ENCODE measurements at regions not wholly inside any gene's neighbourhood (a gene's known extent, or its start where the extent isn't known, plus 50 kb on each side); places are given as distances from the start of the nearest gene placed in this dataset.

DNA sequence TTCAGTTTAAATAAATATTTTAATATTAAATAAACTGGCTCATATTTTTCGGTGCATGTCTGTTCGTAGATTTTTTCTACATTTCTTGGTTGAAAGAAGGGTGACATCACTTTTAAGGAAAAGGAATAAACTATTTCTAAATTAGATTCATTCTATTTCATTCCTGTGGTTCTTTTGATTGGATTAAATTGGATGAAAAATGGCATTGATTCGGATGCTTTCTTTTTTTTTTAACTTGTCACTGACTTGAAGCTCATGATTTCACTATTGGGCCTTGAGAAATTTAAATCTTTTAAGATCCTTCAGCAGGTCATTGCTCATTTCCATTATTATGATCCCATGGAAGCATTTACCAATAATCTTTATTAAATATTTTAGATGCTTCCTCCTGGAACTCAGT lies 113.1 kb upstream of the RASSF8 start:
- Histone ChIP-seq H3K27ac (no peak overlapping the region), H3K4me1 (ENCODE audit: insufficient read depth) (no peaks in the 10 kb centered on the region), H3K4me3 (no peak overlapping the region), H3K9me3 (no peaks in the 10 kb centered on the region), H3K36me3 (no peaks in the 10 kb centered on the region), H3K27me3 (no peaks in the 10 kb centered on the region)
- intact Hi-C loops (cut with DNase I): no loop called here
- no peak for DNase-seq
- WGBS, 3 donors: 85 to 86% (median 85%) methylated on average over 3 of the region's 3 CpGs
- TF ChIP-seq POLR2A (IDR thresholded peaks at IDR 0.05) (no peak), EP300 (IDR thresholded peaks at IDR 0.05) (no peak)
- TF ChIP-seq, protein P1, sequence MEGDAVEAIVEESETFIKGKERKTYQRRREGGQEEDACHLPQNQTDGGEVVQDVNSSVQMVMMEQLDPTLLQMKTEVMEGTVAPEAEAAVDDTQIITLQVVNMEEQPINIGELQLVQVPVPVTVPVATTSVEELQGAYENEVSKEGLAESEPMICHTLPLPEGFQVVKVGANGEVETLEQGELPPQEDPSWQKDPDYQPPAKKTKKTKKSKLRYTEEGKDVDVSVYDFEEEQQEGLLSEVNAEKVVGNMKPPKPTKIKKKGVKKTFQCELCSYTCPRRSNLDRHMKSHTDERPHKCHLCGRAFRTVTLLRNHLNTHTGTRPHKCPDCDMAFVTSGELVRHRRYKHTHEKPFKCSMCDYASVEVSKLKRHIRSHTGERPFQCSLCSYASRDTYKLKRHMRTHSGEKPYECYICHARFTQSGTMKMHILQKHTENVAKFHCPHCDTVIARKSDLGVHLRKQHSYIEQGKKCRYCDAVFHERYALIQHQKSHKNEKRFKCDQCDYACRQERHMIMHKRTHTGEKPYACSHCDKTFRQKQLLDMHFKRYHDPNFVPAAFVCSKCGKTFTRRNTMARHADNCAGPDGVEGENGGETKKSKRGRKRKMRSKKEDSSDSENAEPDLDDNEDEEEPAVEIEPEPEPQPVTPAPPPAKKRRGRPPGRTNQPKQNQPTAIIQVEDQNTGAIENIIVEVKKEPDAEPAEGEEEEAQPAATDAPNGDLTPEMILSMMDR (IDR thresholded peaks at IDR 0.05): no peak

DNA sequence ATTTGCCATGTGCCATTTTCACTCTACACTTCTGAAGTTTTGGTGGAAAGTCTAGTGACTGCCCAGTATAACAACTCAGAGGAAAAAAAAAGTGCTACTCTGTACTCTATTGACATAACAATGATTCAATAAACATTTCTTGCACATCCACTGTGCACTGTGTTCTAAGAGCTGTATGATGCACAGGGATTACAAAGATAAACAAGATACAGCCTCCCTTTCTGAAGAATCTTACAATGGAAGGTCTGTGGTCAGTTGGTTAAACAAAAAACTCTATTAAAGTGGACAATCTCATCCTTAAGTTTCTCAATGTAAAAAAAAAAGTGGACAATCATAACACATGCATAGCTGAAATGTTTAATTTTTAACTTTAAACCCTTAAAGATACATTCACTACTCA lies 105.7 kb upstream of the RASSF8 start:
- Histone ChIP-seq H3K36me3 (no peaks in the 10 kb centered on the region), H3K27me3 (no peaks in the 10 kb centered on the region), H3K4me1 (ENCODE audit: insufficient read depth) (no peaks in the 10 kb centered on the region), H3K4me3 (no peak overlapping the region), H3K9me3 (no peaks in the 10 kb centered on the region), H3K27ac (no peak overlapping the region)
- no peak for TF ChIP-seq EP300 (IDR thresholded peaks at IDR 0.05)
- TF ChIP-seq POLR2A (IDR thresholded peaks at IDR 0.05): no peak
- TF ChIP-seq, protein P1 (IDR thresholded peaks at IDR 0.05): no peak
- intact Hi-C loops (cut with DNase I): no loop called here
- DNase-seq: no peak

DNA sequence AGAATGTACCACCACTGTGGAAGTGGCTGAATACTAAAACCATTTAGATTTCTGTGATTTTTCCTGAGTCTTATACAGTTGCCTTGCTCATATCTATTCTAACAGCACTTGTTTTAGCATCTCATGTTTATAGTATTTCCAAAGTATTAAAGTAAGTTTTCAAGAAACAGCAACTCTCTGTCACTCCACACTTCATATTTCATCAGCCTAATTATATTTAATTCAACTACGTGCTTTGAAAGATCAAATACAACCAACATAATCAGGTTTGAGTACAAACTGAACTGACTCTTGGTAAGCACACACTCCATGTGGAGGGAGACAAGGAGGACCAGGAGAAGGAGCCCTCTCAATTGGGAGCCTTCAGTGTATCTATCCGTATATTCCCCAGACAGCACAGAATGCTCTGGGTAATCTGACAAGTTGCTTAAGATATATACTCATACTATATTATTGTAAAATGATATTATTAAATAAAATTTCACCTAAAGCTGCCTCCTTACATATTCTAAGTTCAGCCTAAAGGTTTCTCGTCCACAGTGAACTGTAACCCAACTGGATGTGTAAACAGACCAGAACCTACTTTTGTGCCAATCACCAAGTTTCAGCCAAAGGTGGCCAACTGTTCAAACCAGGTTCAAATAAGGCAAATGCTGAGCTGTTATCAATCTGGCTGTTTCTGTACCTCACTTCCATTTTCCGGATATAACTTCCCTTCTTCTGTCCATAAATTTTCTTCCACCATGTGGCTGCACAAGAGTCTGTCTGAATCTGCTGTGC lies 105.0 kb upstream of the RASSF8 start:
- Histone ChIP-seq H3K9me3 (no peaks in the 10 kb centered on the region), H3K36me3 (no peaks in the 10 kb centered on the region), H3K4me3 (no peak overlapping the region), H3K4me1 (ENCODE audit: insufficient read depth) (no peaks in the 10 kb centered on the region), H3K27ac (no peak overlapping the region), H3K27me3 (no peaks in the 10 kb centered on the region)
- 55 to 70% (median 62%) methylated on average over 4 of the region's 4 CpGs for WGBS, 3 donors
- intact Hi-C loops (cut with DNase I): no loop called here
- DNase-seq: no peak
- TF ChIP-seq POLR2A (IDR thresholded peaks at IDR 0.05): no peak
- TF ChIP-seq EP300 (IDR thresholded peaks at IDR 0.05): no peak
- TF ChIP-seq, protein P1 (IDR thresholded peaks at IDR 0.05): no peak

DNA sequence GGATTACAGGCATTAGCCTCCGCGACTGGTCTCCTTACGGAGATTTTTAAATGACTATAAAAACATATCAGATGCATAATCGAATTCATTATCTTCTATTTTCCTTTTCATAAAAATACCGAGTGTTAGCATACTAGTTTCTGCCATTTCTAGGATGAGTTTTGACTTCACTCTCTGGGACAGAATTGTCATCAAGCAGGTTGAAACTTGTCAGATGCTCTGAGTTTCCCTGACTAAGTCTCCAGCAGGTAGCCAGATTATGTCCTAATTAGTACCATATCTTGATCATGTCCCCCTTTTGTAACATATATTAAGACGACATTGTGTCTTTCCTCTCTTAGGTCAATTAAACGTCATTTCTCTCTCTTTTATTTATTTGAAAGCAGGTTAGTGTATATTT lies 103.5 kb upstream of the RASSF8 start:
- Histone ChIP-seq H3K9me3 (no peaks in the 10 kb centered on the region), H3K4me3 (no peak overlapping the region), H3K27me3 (no peaks in the 10 kb centered on the region), H3K27ac (no peak overlapping the region), H3K36me3 (no peaks in the 10 kb centered on the region), H3K4me1 (ENCODE audit: insufficient read depth) (no peaks in the 10 kb centered on the region)
- intact Hi-C loops (cut with DNase I): no loop called here
- no peak for TF ChIP-seq POLR2A (IDR thresholded peaks at IDR 0.05)
- TF ChIP-seq, protein P1 (IDR thresholded peaks at IDR 0.05): no peak
- no peak for TF ChIP-seq EP300 (IDR thresholded peaks at IDR 0.05)
- 88 to 93% (median 91%) methylated on average over 7 of the region's 7 CpGs for WGBS, 3 donors
- DNase-seq: no peak
